GM21447 (cell line): ENCODE measurements at regions not wholly inside any gene's neighbourhood (a gene's known extent, or its start where the extent isn't known, plus 50 kb on each side); places are given as distances from the start of the nearest gene placed in this dataset.
A peak's percentile ranks its signal among the peaks of the same experiment; 100 is the strongest.
"Not testable (repeated sequence)": the region's sequence is repeated elsewhere in the genome, so short reads cannot be mapped to it uniquely, and the experiment has no call there.

Source experiments
- ATAC-seq: cut with Tn5 transposase; IDR thresholded peaks from one replicate; pipeline ENCODE4 v1.9.1; 2021; ENCODE audit not compliant: unreplicated experiment

DNA sequence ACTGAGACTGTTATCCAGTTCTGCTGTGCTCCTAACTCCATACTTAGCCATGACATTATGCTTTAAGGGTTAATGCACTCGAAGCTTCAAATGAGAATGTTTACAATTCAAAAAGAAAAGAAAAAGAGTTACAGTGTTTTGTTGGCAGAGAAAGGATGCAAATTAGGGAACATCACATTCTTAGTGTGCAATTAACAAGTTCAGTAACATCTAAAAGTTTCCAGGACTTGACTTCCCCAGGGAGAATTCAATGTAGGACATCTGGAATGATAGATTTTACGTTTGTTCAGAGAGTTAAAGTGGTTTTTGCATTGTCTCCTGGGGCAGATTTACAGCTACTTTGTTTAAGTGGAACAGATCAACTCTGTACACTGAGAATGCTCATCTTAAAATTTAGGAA, 525.2 kb downstream of the LIG4 start:
- ATAC-seq, result no peak

DNA sequence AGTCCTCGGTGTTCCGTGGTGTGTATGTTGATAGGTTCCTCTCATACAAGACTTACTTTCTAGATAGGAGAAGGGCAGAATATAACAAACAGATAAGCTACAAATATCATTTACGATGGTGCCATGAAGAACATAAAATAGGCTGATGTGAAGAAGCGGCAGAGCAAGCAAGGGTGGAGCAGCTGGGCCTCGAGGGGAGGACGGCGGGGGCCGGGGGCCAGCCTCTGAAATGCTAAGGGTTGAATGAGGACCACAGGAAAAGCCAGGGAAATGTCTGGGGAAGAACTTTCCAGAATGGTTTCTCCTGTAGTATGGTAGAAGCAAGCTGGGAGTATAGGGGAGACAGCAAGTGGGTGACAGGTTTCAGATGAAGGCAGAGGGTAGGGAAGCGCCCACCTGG, 529.5 kb downstream of the LIG4 start:
- ATAC-seq, result no peak

GRCh38 chr13:107681600-107681999, 533.7 kb downstream of the LIG4 start:
- ATAC-seq, result no peak

GRCh38 chr13:107680115-107680514, 535.2 kb downstream of the LIG4 start:
- ATAC-seq, result no peak

DNA sequence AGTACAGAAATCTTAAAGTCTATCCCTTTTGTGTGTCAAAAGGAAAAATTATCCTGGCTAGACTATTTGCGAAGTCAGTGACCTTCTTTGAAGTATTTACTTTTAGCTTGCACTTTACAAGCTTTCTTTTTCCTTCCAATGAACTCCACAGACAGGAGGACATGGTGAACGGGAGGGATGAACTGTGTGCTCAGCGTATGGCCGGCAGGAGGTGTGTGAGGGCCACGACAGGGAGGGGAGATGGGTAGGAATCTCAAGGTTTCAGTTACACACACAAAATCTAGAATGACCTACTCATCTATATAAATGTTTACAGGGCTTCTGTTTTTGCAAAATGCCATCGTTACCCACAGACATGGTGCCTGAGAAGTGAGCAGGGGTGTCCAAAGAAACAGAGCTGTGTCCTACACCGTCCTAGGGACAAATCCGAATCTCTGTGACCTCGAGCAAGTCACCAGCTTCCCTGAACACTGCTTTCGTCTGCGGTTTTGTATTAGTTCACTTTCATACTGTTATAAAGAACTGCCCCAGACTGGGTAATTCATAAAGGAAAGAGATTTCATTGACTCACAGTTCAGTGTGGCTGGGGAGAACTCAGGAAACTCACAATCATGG, 537.2 kb downstream of the LIG4 start:
- ATAC-seq, result no peak

- no peak for ATAC-seq
Measured at GRCh38 chr13:107675847-107676550, 539.3 kb downstream of the LIG4 start.

- no peak for ATAC-seq
Measured at GRCh38 chr13:107669391-107669993, 545.8 kb downstream of the LIG4 start.

DNA sequence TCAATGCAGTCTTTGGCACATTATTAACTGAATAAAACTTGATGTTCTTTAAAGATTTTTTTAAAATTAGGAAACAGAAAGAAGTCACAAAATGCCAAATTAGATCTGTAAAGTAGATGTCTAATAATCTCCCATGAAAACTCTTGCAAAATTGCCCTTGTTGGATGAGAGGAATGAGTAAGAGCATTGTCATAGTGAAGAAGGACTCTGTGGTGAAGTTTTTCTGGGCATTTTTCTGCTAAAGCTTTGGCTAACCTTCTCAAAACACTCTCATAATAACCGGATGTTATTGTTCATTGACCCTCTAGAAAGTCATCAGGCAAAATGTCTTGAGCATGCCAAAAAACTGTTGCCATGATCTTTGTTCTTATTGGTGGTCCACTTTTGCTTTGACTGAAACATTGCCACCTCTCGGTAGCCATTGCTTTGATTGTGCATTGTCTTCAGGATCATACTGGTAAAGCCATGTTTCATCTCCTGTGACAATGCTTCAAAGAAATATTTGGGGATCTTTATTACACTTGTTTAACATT, 549.3 kb downstream of the LIG4 start:
- no peak for ATAC-seq

DNA sequence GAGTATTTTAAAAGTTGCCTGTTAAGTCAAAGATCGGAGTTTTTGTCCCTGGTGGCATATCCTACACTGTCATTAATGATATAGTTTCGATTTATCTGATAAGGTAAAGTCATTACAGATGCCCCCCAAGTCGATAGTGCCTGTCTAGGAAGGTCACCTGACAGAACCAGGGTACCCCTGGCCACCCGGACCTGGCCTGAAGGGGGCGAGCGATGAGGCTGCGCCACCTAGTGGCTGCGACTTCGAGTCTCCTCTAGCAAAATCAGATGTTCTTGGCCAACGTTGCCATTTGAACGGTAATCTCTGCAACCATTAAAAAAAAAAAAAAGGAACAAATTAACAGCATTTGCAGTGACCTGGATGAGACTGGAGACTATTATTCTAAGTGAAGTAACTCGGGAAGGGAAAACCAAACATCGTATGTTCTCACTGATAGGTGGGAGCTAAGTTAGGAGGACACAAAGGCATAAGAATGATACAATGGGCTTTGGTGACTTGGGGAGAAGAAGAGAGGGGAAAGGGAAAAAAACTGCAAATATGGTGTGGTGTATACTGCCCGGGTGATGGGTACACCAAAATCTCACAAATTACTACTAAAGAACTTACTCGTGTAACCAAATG, 565.1 kb downstream of the LIG4 start:
- peak; percentile 87 for ATAC-seq

GRCh38 chr13:107649079-107649478, 566.3 kb downstream of the LIG4 start:
- ATAC-seq, result no peak

DNA sequence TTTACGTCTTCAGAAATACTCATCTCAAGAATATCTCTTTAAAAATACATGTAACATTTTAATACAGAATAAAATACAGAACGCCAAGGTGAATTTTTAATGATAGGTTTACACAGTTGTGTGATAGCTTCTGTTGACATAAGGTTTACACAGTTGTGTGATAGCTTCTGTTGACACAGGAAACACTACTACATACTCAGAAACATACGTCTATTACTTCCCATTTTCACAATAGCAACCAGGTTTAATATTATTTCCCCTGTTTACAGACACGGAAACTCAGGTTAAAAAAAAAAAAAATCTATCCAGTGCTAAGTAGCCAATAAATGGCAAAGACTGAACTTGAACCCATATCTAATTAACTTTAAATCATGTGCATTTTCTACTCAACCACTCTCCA, 571.2 kb downstream of the LIG4 start:
- ATAC-seq, result no peak

DNA sequence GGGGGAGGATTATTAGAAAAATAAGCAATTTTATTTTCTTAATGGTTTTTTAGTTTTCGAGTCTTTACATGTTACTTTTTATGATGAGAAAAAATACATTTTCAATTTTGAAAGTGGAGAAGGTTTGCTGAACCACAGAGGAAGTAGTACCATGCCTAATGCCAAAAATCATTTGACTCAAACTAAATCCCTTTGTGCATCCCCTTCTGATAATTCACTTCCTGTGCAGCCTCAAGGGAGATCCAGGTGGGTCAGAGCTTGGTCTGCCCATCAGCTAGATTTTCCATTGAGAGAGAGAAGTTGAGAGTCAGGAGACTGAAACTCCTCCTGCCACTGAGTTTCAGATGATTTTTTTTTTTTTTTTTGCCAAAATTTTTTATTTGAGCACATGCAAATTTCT, 571.7 kb downstream of the LIG4 start:
- ATAC-seq, result no peak

DNA sequence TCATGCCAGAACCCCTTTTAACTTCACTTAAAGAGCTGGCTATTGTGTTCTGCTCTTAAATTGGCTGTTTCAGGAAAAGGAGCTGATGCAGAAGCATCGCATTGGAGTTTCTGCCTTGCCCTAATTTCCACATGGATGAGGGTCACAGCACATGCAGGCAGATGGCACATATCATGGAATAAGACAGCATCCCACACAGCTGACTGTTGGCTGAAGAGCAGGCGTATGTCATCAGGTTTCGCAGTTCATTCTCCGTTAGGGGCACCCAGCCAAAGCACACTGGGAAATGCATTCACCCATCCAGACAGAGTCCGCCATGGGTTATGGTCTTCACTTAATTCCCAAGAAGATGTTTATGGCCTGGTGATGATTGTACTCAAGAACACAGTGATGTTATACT, 572.5 kb downstream of the LIG4 start:
- no peak for ATAC-seq

DNA sequence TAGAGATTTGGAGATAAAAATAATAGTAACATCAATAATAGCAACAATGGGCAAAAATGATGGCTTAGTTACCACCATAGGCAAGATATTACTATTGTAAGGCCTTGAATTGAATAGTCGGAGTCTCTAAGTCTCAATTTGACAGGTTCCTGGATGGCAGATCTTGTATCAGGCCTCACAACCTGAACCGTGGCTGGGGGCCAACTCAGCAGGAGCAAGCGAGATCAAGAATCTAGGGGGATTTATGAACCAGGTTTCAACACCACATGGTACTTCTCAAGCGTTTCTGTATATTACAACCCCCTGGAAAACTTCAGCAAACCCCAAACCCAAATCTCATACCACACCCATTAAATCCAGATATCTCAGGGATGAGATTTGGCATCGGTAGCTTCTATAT, 573.8 kb downstream of the LIG4 start:
- no peak for ATAC-seq

GRCh38 chr13:107625648-107626047, 589.7 kb downstream of the LIG4 start:
- ATAC-seq, result no peak

DNA sequence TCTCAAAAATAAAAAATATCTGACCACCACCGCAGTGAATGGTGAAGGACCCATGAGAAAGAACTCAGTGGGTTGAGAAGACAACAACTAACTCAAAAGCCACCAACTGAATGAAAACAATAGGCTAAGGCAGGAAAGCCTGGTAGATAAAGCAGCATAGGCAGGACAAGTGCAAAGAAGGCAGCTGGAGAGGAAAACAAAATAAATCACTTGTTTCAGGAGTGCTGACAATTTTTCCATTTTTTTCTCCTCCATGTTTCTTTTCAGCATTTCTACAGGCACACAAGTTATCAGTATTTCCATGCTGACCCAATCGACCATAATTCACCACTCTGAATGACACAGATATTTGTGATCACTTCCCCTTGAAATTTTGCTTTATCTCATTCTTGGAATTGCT, 597.8 kb downstream of the LIG4 start:
- ATAC-seq, result no peak

DNA sequence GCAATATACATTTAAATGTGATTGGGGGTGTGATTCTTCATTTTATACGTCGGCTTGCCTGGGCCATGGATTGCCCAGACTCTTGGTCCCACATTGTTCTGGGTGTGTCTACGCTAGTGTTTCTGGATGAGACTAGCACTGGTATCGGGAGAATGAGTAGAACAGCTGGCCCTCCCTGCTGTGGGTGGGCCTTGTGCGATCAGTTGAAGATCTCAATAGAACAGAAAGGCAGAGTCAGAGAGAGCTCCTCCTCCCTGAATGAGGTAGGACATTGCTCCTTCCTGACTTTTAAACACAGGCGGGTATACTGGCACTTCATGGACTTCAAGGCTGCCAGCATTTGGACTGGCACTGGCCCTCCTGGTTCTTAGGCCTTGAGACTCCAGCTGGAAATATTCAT, 603.0 kb downstream of the LIG4 start:
- ATAC-seq, result no peak

DNA sequence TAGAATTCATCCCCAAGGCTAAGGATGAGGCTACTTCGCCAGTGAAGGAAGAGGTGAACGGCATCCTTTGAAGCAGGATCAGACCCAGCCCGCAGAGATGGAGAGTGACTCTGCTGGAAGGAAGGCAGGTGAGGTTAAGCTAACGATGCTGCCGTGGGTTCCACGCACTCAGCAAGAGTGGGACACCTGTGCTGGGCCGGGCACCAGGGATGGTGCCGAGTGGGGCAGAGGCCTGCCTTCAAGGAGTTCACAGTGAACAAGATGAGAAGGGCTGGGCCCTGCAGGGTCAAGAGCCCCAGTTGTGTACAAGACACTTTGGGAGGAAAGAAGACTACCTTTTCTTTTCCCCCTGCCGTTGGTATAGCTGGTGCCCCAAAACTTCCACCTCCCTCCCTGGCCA, 606.6 kb downstream of the LIG4 start:
- ATAC-seq, result no peak

- ATAC-seq, result no peak
Measured at GRCh38 chr13:107600971-107601370, 614.4 kb downstream of the LIG4 start.

- not testable (repeated sequence) for ATAC-seq
Measured at GRCh38 chr13:107596306-107596705, 619.0 kb downstream of the LIG4 start.

DNA sequence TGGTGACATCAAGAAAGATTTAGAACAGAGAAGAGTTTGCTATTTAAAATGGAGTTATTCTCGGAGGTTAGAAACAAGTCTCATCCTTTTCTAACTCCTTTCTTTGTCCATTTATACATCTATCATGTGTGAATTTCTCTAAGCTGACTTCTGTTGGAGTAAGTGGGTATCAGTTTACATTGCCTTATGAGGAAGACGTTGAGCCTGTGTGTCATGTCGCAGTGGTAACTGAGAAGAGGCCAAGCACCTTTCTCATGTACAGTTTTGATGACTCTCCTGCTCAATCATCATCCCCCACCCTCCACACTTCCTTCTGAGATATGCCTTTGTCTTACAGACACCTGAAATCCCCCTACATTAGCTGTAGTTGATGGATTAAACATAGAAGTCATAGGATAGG, 624.8 kb downstream of the LIG4 start:
- no peak for ATAC-seq

- no peak for ATAC-seq
Measured at GRCh38 chr13:107587681-107588080, 627.7 kb downstream of the LIG4 start.
